OCI-LY7 (cell line): ENCODE measurements at regions not wholly inside any gene's neighbourhood (a gene's known extent, or its start where the extent isn't known, plus 50 kb on each side); places are given as distances from the start of the nearest gene placed in this dataset.

ENCODE experiments used
- EZH2phosphoT487 ChIP-seq: fragments of 200-600 bp; sonication (generic); IDR thresholded peaks from 2 replicates; pipeline ENCODE4 v1.6.1; 2018; ENCODE audit warnings: low read depth, borderline replicate concordance, mild to moderate bottlenecking, mixed run types, antibody characterized with exemption, low read length, moderate library complexity, mixed read lengths
- TF ChIP-seq, protein P1 (sequence below): fragments of 200-600 bp; sonication (generic); conservative IDR thresholded peaks from 2 replicates; pipeline ENCODE4 v1.5.1; 2014; ENCODE audit warnings: mild to moderate bottlenecking, antibody characterized with exemption, low read length, moderate library complexity, mixed read lengths

DNA sequence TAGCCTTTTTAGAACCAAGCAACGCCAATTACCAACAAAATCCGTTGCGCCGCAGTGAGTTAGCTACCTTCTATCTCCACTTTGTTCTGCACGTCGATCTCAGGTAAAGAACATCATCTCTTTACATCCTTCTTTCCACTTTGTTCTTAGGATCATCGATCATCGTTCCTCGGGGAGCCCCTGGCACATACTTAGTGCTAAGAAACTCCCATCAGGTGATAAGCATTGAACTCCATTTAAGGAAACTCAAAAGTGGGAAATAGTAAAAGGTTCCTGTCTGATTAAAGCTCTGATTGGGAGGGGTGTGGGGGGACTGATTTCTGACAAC lies 227.0 kb upstream of the PRSS16 start:
- TF ChIP-seq EZH2phosphoT487, result no peak
- TF ChIP-seq, protein P1, sequence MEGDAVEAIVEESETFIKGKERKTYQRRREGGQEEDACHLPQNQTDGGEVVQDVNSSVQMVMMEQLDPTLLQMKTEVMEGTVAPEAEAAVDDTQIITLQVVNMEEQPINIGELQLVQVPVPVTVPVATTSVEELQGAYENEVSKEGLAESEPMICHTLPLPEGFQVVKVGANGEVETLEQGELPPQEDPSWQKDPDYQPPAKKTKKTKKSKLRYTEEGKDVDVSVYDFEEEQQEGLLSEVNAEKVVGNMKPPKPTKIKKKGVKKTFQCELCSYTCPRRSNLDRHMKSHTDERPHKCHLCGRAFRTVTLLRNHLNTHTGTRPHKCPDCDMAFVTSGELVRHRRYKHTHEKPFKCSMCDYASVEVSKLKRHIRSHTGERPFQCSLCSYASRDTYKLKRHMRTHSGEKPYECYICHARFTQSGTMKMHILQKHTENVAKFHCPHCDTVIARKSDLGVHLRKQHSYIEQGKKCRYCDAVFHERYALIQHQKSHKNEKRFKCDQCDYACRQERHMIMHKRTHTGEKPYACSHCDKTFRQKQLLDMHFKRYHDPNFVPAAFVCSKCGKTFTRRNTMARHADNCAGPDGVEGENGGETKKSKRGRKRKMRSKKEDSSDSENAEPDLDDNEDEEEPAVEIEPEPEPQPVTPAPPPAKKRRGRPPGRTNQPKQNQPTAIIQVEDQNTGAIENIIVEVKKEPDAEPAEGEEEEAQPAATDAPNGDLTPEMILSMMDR, result no peak
